H1 (cell line): ENCODE measurements at regions not wholly inside any gene's neighbourhood (a gene's known extent, or its start where the extent isn't known, plus 50 kb on each side); places are given as distances from the start of the nearest gene placed in this dataset.

Experiments used
- CTCF ChIA-PET: fragments of 300-600 bp; sonication (Branson Sonifier 250); formaldehyde crosslinking; loops from one replicate; lab custom pipeline; 2021; ENCODE audit not compliant: partially characterized antibody; lab: Charles Lee
- POLR2A ChIA-PET: fragments of 300-600 bp; sonication (Branson Sonifier 250); formaldehyde crosslinking; loops from one replicate; lab custom pipeline; 2021; ENCODE audit warnings: inconsistent platforms; ENCODE audit not compliant: partially characterized antibody; lab: Charles Lee
- DNase-seq, 2 experiments: peaks; one replicate each; pipeline versions ENCODE4 v3.0.0 to v3.0.0-alpha.2; 2010 to 2022; ENCODE audit warnings: low spot score in 2 of 2, low read depth in 1 of 2, mixed read lengths in 1 of 2
- FAIRE-seq: peaks from 2 replicates; lab custom pipeline; 2011; peaks lifted over from hg19 to GRCh38; lab: Jason Lieb, UNC
- H2AFZ ChIP-seq: 2 replicates; pipeline ENCODE4 v1.8.1; 2012; ENCODE audit warnings: low read length, inconsistent platforms
- H2AK5ac ChIP-seq: 2 replicates; pipeline ENCODE4 v1.6.1; 2013; ENCODE audit warnings: low read depth, low read length
- H2BK120ac ChIP-seq: replicated peaks from 2 replicates; pipeline ENCODE3; 2013; ENCODE audit warnings: low read depth, low read length, inconsistent platforms
- H2BK12ac ChIP-seq: 2 replicates; pipeline ENCODE4 v1.6.1; 2013; ENCODE audit warnings: low read depth, low read length
- H2BK15ac ChIP-seq: 2 replicates; pipeline ENCODE4 v1.6.1; 2013; ENCODE audit warnings: low read length
- H2BK20ac ChIP-seq: 2 replicates; pipeline ENCODE4 v1.6.1; 2013; ENCODE audit warnings: low read length
- H2BK5ac ChIP-seq: 2 replicates; pipeline ENCODE4 v1.6.1; 2013; ENCODE audit warnings: low read depth, low read length
- H3K14ac ChIP-seq: 2 replicates; pipeline ENCODE4 v1.6.1; 2013; ENCODE audit warnings: inconsistent platforms; ENCODE audit not compliant: insufficient read length
- H3K18ac ChIP-seq: 2 replicates; pipeline ENCODE4 v1.6.1; 2013; ENCODE audit warnings: low read length; ENCODE audit errors: extremely low read depth
- H3K23ac ChIP-seq: 2 replicates; pipeline ENCODE4 v1.6.1; 2013; ENCODE audit warnings: inconsistent platforms; ENCODE audit not compliant: insufficient read length
- H3K23me2 ChIP-seq: 2 replicates; pipeline ENCODE4 v1.6.1; 2013; ENCODE audit warnings: low read depth, low read length
- H3K27ac ChIP-seq: 2 replicates; pipeline ENCODE4 v1.6.1; 2011; ENCODE audit warnings: low read depth, low read length, inconsistent platforms
- H3K27me3 ChIP-seq, 4 experiments: replicated peaks in 1 of 4; 1 replicate in 1 of 4; 2 replicates in 3 of 4; pipeline versions ENCODE4 v1.6.1 to v1.8.1; 2011 to 2013; ENCODE audit warnings: low read length in 3 of 4, mild to moderate bottlenecking in 3 of 4, inconsistent platforms in 2 of 4, mixed read lengths in 2 of 4, moderate library complexity in 1 of 4; ENCODE audit not compliant: control insufficient read depth in 3 of 4, insufficient read depth in 3 of 4; ENCODE audit errors: extremely low read depth in 1 of 4
- H3K36me3 ChIP-seq, 4 experiments: 2 replicates each; pipeline versions ENCODE4 v1.6.1 to v1.8.1; 2011 to 2013; ENCODE audit warnings: mild to moderate bottlenecking in 4 of 4, low read length in 3 of 4, moderate library complexity in 2 of 4, control low read depth in 1 of 4, inconsistent platforms in 1 of 4; ENCODE audit not compliant: insufficient read depth in 4 of 4, control insufficient read depth in 2 of 4
- H3K4ac ChIP-seq: replicated peaks from 2 replicates; pipeline ENCODE3; 2013; ENCODE audit warnings: low read length, low read depth, mixed read lengths, inconsistent platforms; ENCODE audit not compliant: insufficient read length
- H3K4me1 ChIP-seq, 4 experiments: replicated peaks in 1 of 4; 1 replicate in 1 of 4; 2 replicates in 3 of 4; pipeline versions ENCODE4 v1.6.1 to v1.8.1; 2011 to 2013; ENCODE audit warnings: low read length in 3 of 4, inconsistent platforms in 2 of 4, mixed read lengths in 1 of 4; ENCODE audit not compliant: insufficient read depth in 4 of 4, control insufficient read depth in 3 of 4
- H3K4me2 ChIP-seq, 2 experiments: 2 replicates each; pipeline versions ENCODE4 v1.6.1 to v1.8.1; 2011 to 2013; ENCODE audit warnings: low read depth in 2 of 2, low read length in 2 of 2, control low read depth in 1 of 2, inconsistent platforms in 1 of 2, mild to moderate bottlenecking in 1 of 2; ENCODE audit not compliant: insufficient read depth in 1 of 2
- H3K4me3 ChIP-seq, 4 experiments: fragments of 200-600, 300-600 bp in 1 of 4; sonication (generic), shearing (Covaris generic), sonication (Bioruptor Twin) in 1 of 4; 2 replicates each; pipeline versions ENCODE4 v1.5.1 to v1.8.1; 2011 to 2016; ENCODE audit warnings: low read length in 4 of 4, low read depth in 3 of 4, control low read depth in 2 of 4, inconsistent platforms in 2 of 4, mild to moderate bottlenecking in 2 of 4, mixed read lengths in 1 of 4, moderate library complexity in 1 of 4; ENCODE audit not compliant: insufficient read depth in 2 of 4; ENCODE audit errors: extremely low read depth in 1 of 4
- H3K56ac ChIP-seq: replicated peaks from 2 replicates; pipeline ENCODE3; 2013; ENCODE audit warnings: low read depth, mild to moderate bottlenecking, mixed read lengths, low read length, inconsistent platforms; ENCODE audit not compliant: insufficient read length
- H3K79me1 ChIP-seq: 2 replicates; pipeline ENCODE4 v1.6.1; 2013; ENCODE audit warnings: low read depth, low read length, control low read depth
- H3K79me2 ChIP-seq, 2 experiments: 2 replicates each; pipeline versions ENCODE4 v1.6.1 to v1.8.1; 2012 to 2013; ENCODE audit warnings: low read length in 2 of 2, mild to moderate bottlenecking in 2 of 2, inconsistent platforms in 1 of 2; ENCODE audit not compliant: insufficient read depth in 2 of 2, control insufficient read depth in 1 of 2
- H3K9ac ChIP-seq, 4 experiments: replicated peaks in 1 of 4; 1 replicate in 1 of 4; 2 replicates in 3 of 4; pipeline versions ENCODE4 v1.6.1 to v1.8.1; 2011 to 2013; ENCODE audit warnings: low read depth in 3 of 4, low read length in 3 of 4, control low read depth in 2 of 4, mild to moderate bottlenecking in 2 of 4, moderate library complexity in 2 of 4, inconsistent platforms in 1 of 4; ENCODE audit errors: extremely low read depth in 1 of 4
- H3K9me3 ChIP-seq, 2 experiments: 2 replicates each; pipeline versions ENCODE4 v1.6.1 to v1.8.1; 2012 to 2013; ENCODE audit warnings: mild to moderate bottlenecking in 2 of 2, moderate library complexity in 2 of 2, control low read depth in 1 of 2, inconsistent platforms in 1 of 2, low read depth in 1 of 2, low read length in 1 of 2, mixed read lengths in 1 of 2; ENCODE audit not compliant: insufficient read depth in 2 of 2
- H4K20me1 ChIP-seq, 2 experiments: replicated peaks in 1 of 2; 2 replicates each; pipeline versions ENCODE3 to v1.8.1; 2011 to 2013; ENCODE audit warnings: inconsistent platforms in 2 of 2, low read length in 2 of 2, mild to moderate bottlenecking in 1 of 2; ENCODE audit not compliant: insufficient read depth in 2 of 2, control insufficient read depth in 1 of 2
- H4K5ac ChIP-seq: 2 replicates; pipeline ENCODE4 v1.6.1; 2013; ENCODE audit warnings: low read length, low read depth, mixed read lengths, inconsistent platforms; ENCODE audit not compliant: insufficient read length
- H4K8ac ChIP-seq: 2 replicates; pipeline ENCODE4 v1.8.0; 2013; ENCODE audit warnings: mild to moderate bottlenecking, moderate library complexity, low read length, inconsistent platforms; ENCODE audit not compliant: insufficient read depth; ENCODE audit errors: extremely low read depth
- H4K91ac ChIP-seq: replicated peaks from 2 replicates; pipeline ENCODE3; 2013; ENCODE audit warnings: low read length, mixed read lengths, inconsistent platforms; ENCODE audit not compliant: insufficient read length
- ASH2L ChIP-seq: fragments of 200-600, 300-600 bp; sonication (generic); IDR thresholded peaks from one replicate; pipeline ENCODE4 v1.7.1; 2017; ENCODE audit warnings: low read length
- CBX5 ChIP-seq: fragments of 300-800, 300-1000 bp; sonication (generic); IDR thresholded peaks from 2 replicates; pipeline ENCODE4 v1.7.1; 2016; ENCODE audit warnings: antibody characterized with exemption, low read length, low read depth
- GTF2F1 ChIP-seq: IDR thresholded peaks from 2 replicates; pipeline ENCODE4 v1.6.1; 2012; ENCODE audit warnings: low read depth, low read length, improper control_type of control experiment, borderline replicate concordance
- HDAC2 ChIP-seq, 2 experiments: fragments of 300-600 bp in 1 of 2; sonication (generic) in 1 of 2; IDR thresholded peaks; 2 replicates each; pipeline ENCODE4 v1.6.1; 2011 to 2012; ENCODE audit warnings: low read depth in 2 of 2, low read length in 2 of 2, mild to moderate bottlenecking in 2 of 2, moderate library complexity in 2 of 2, borderline replicate concordance in 1 of 2, inconsistent platforms in 1 of 2
- RFX5 ChIP-seq: IDR thresholded peaks from 2 replicates; pipeline ENCODE4 v1.6.1; 2011; ENCODE audit warnings: low read depth, low read length, improper control_type of control experiment, borderline replicate concordance
- WGBS, 2 experiments: shearing (Covaris generic) in 1 of 2; methylation state at CpG; one replicate each; pipeline versions ENCODE4 v1.1.6 to v1.1.7; 2013 to 2015; ENCODE audit warnings: low lambda C conversion rate in 2 of 2, mixed read lengths in 2 of 2, inconsistent platforms in 1 of 2, low coverage in 1 of 2, missing lambda C conversion rate in 1 of 2; ENCODE audit not compliant: insufficient replicate concordance in 2 of 2, insufficient coverage in 1 of 2, insufficient read length in 1 of 2; ENCODE audit errors: extremely low coverage in 1 of 2, missing lambda C conversion rate in 1 of 2; 5-methylcytosine and 5-hydroxymethylcytosine counted together
- TF ChIP-seq, protein P1 (sequence below): IDR thresholded peaks from 2 replicates; pipeline ENCODE4 v1.6.1; 2012; ENCODE audit warnings: inconsistent platforms
- TF ChIP-seq, protein P2 (sequence below): IDR thresholded peaks from 2 replicates; pipeline ENCODE4 v1.6.1; 2011; ENCODE audit warnings: low read depth, mild to moderate bottlenecking, low read length; ENCODE audit not compliant: insufficient read depth
- TF ChIP-seq, protein P3 (sequence below), 3 experiments: IDR thresholded peaks; 1 replicate in 2 of 3; 2 replicates in 1 of 3; pipeline versions ENCODE4 v1.5.1 to v1.6.1; 2011; ENCODE audit warnings: low read length in 3 of 3, mild to moderate bottlenecking in 3 of 3, inconsistent platforms in 2 of 3, low read depth in 1 of 3, moderate library complexity in 1 of 3; ENCODE audit not compliant: insufficient read depth in 1 of 3; ENCODE audit errors: control extremely low read depth in 1 of 3
- TF ChIP-seq, protein P4 (sequence below): IDR thresholded peaks from 2 replicates; pipeline ENCODE4 v1.6.1; 2012; ENCODE audit warnings: low read length, inconsistent platforms

DNA sequence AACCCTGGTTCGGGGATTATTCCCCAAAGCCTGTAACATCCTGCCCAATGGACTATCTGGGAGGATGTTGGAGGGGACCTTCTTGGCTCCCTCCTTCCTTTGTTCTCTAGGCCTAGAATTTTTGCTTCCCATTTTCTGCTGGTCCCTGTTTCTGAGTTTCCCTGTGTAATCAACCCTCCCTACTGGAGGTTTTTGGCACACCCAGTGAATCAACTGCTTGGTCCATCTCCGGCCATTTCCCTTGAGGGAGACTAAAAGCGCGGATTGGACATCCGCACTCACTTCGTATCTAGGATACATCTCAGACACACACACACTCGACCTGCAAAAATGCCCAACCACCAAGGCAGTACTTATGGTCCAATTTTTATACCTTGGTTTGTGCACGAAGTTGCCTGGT, 108.2 kb upstream of the MAGEE2 start:
- Histone ChIP-seq H3K36me3 (no peaks in the 10 kb centered on the region), H3K4me2 (no peak overlapping the region), H3K79me2 (no peaks in the 10 kb centered on the region), H3K4ac (no peak overlapping the region), H4K8ac (no peak overlapping the region), H4K20me1 (no peaks in the 10 kb centered on the region), H3K4me1 (no peaks in the 10 kb centered on the region), H3K27ac (no peak overlapping the region), H2BK15ac (no peak overlapping the region), H3K9me3 (no peaks in the 10 kb centered on the region), H2AK5ac (no peak overlapping the region), H4K5ac (no peak overlapping the region), H2BK5ac (no peak overlapping the region), H3K14ac (no peak overlapping the region), H2BK120ac (no peak overlapping the region), H3K4me3 (no peak overlapping the region), H3K23me2 (no peaks in the 10 kb centered on the region), H3K79me1 (no peaks in the 10 kb centered on the region), H2BK20ac (no peak overlapping the region), H2AFZ (no peak overlapping the region), H3K27me3 (no peaks in the 10 kb centered on the region), H3K23ac (no peak overlapping the region), H2BK12ac (no peak overlapping the region), H3K18ac (no peak overlapping the region), H4K91ac (no peak overlapping the region), H3K56ac (no peak overlapping the region), H3K9ac (no peak overlapping the region)
- WGBS, 2 experiments, result 98% methylated on average over 7 of the region's 8 CpGs; no CpG with 5 or more reads in 1 of the 2 experiments
- no peak for DNase-seq
- POLR2A ChIA-PET, result no interaction called here
- CTCF ChIA-PET, result no interaction called here
- no peak for FAIRE-seq
- TF ChIP-seq CBX5 (no peak), GTF2F1 (no peak), HDAC2 (IDR thresholded peaks at IDR 0.05; ENCODE audit: borderline replicate concordance in 1 of 2, low read depth in 2 of 2, low read length in 2 of 2) (no peak), RFX5 (no peak), ASH2L (no peak)
- TF ChIP-seq, protein P1, sequence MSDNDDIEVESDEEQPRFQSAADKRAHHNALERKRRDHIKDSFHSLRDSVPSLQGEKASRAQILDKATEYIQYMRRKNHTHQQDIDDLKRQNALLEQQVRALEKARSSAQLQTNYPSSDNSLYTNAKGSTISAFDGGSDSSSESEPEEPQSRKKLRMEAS, result no peak
- TF ChIP-seq, protein P2, sequence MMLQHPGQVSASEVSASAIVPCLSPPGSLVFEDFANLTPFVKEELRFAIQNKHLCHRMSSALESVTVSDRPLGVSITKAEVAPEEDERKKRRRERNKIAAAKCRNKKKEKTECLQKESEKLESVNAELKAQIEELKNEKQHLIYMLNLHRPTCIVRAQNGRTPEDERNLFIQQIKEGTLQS, result no peak
- TF ChIP-seq, protein P3, sequence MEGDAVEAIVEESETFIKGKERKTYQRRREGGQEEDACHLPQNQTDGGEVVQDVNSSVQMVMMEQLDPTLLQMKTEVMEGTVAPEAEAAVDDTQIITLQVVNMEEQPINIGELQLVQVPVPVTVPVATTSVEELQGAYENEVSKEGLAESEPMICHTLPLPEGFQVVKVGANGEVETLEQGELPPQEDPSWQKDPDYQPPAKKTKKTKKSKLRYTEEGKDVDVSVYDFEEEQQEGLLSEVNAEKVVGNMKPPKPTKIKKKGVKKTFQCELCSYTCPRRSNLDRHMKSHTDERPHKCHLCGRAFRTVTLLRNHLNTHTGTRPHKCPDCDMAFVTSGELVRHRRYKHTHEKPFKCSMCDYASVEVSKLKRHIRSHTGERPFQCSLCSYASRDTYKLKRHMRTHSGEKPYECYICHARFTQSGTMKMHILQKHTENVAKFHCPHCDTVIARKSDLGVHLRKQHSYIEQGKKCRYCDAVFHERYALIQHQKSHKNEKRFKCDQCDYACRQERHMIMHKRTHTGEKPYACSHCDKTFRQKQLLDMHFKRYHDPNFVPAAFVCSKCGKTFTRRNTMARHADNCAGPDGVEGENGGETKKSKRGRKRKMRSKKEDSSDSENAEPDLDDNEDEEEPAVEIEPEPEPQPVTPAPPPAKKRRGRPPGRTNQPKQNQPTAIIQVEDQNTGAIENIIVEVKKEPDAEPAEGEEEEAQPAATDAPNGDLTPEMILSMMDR (IDR thresholded peaks at IDR 0.05; ENCODE audit: control extremely low read depth in 1 of 3, insufficient read depth in 1 of 3, low read depth in 1 of 3, low read length in 3 of 3), result no peak
- TF ChIP-seq, protein P4, sequence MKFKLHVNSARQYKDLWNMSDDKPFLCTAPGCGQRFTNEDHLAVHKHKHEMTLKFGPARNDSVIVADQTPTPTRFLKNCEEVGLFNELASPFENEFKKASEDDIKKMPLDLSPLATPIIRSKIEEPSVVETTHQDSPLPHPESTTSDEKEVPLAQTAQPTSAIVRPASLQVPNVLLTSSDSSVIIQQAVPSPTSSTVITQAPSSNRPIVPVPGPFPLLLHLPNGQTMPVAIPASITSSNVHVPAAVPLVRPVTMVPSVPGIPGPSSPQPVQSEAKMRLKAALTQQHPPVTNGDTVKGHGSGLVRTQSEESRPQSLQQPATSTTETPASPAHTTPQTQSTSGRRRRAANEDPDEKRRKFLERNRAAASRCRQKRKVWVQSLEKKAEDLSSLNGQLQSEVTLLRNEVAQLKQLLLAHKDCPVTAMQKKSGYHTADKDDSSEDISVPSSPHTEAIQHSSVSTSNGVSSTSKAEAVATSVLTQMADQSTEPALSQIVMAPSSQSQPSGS, result no peak
